ENCODE measurements at regions not wholly inside any gene's neighbourhood (a gene's known extent, or its start where the extent isn't known, plus 50 kb on each side); places are given as distances from the start of the nearest gene placed in this dataset.

DNA sequence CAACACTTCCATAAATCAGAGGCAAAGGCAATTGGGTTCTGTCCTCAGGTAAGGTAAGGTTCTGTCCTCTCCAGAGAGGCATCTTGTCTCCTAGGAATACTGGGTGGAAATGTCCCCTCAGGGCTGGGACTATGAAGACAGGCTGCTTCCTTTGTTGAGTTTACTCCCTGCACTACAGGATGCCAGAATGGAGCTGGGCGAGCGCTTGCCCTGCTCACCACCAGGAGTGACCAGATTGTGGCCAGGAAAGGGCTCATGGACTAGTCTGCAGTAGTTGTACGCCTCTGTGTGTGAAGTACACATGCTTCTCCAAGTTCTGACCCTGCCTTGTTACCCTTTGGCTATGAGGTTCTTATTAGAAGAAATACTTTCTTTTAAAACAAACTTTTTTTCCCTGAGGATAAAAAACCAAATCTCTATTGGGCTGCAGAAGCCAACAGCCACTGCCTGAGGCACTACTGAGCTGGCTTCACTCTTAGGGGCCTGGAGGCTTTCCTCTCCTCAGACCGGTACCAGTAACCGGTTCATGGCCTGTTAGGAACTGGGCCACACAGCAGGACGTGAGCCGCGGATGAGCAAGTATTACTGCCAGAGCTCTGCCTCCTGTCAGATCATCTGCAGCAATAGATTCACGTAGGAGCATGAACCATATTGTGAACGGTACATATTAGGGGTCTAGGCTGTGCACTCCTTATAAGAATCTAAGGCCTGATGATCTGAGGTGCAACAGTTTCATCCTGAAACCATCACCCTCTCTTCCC lies 83.2 kb downstream of the DHRS2 start:
- no peaks in the 10 kb centered on the region for H3K36me3 Mint-ChIP-seq (ENCODE audit: unreplicated experiment)
- no peak overlapping the region for H3K27ac Mint-ChIP-seq (ENCODE audit: unreplicated experiment)
- H3K27me3 Mint-ChIP-seq (ENCODE audit: unreplicated experiment) = no peaks in the 10 kb centered on the region
- no peaks in the 10 kb centered on the region for H3K9me3 Mint-ChIP-seq (ENCODE audit: unreplicated experiment)
- TF ChIP-seq, protein P1, sequence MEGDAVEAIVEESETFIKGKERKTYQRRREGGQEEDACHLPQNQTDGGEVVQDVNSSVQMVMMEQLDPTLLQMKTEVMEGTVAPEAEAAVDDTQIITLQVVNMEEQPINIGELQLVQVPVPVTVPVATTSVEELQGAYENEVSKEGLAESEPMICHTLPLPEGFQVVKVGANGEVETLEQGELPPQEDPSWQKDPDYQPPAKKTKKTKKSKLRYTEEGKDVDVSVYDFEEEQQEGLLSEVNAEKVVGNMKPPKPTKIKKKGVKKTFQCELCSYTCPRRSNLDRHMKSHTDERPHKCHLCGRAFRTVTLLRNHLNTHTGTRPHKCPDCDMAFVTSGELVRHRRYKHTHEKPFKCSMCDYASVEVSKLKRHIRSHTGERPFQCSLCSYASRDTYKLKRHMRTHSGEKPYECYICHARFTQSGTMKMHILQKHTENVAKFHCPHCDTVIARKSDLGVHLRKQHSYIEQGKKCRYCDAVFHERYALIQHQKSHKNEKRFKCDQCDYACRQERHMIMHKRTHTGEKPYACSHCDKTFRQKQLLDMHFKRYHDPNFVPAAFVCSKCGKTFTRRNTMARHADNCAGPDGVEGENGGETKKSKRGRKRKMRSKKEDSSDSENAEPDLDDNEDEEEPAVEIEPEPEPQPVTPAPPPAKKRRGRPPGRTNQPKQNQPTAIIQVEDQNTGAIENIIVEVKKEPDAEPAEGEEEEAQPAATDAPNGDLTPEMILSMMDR (IDR thresholded peaks at IDR 0.05; ENCODE audit: partially characterized antibody, unreplicated experiment) = no peak
- no peaks in the 10 kb centered on the region for H3K4me1 Mint-ChIP-seq (ENCODE audit: low read depth, unreplicated experiment)
- no peak for DNase-seq
- H3K4me3 Mint-ChIP-seq (ENCODE audit: unreplicated experiment) = no peak overlapping the region

DNA sequence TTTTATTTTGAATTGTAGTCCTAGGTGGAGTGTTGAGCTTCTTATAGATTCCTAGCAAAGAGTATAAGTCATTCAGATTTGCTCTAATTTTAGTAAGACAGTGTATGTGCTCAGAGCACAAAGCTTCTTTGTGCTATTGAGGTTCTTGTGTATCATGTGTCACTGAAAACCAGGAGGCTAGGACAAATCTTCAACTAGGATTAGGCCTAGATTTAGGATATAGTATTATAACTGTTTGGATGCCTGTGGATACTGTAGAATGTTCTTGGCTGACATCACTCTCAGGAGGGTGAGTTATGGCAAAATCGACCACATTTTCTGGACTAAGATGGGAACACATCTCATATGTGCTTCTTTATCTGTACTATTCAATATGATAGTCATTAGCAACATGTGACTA lies 86.5 kb downstream of the DHRS2 start:
- H3K9me3 Mint-ChIP-seq (ENCODE audit: unreplicated experiment) = peaks cover 2% of the 10 kb centered on the region

DNA sequence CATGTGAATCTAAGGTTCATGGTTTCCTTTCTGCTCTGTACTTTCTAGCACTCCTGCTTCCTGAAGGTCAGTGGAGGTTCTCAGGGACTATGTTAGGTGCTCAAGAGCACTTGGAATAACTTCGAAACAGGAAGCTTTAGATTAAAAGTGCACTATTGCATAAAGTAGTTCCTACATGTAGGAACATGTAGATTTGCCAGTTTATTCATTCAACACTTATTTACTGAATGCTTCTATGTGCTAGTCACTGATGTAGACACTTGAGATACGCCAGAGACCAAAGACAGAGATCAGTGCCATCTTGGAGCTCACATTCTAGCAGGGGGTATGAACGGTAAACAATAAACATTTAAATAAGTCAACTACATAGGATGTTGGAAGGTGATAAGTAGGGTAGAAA lies 87.7 kb downstream of the DHRS2 start:
- H3K9me3 Mint-ChIP-seq (ENCODE audit: unreplicated experiment) = peaks cover 2% of the 10 kb centered on the region
- H3K4me3 Mint-ChIP-seq (ENCODE audit: unreplicated experiment) = no peak overlapping the region
- TF ChIP-seq, protein P1 (IDR thresholded peaks at IDR 0.05; ENCODE audit: partially characterized antibody, unreplicated experiment) = no peak
- H3K4me1 Mint-ChIP-seq (ENCODE audit: low read depth, unreplicated experiment) = no peaks in the 10 kb centered on the region
- H3K36me3 Mint-ChIP-seq (ENCODE audit: unreplicated experiment) = no peaks in the 10 kb centered on the region
- no peak for DNase-seq
- peaks cover 4% of the 10 kb centered on the region for H3K27me3 Mint-ChIP-seq (ENCODE audit: unreplicated experiment)
- H3K27ac Mint-ChIP-seq (ENCODE audit: unreplicated experiment) = no peak overlapping the region

More for the DNA sequence above, 86.5 kb downstream of the DHRS2 start:
- no peak for DNase-seq
- no peak overlapping the region for H3K27ac Mint-ChIP-seq (ENCODE audit: unreplicated experiment)
- no peaks in the 10 kb centered on the region for H3K4me1 Mint-ChIP-seq (ENCODE audit: low read depth, unreplicated experiment)
- H3K27me3 Mint-ChIP-seq (ENCODE audit: unreplicated experiment) = peaks cover 4% of the 10 kb centered on the region
- no peaks in the 10 kb centered on the region for H3K36me3 Mint-ChIP-seq (ENCODE audit: unreplicated experiment)
- TF ChIP-seq, protein P1 (IDR thresholded peaks at IDR 0.05; ENCODE audit: partially characterized antibody, unreplicated experiment) = no peak
- H3K4me3 Mint-ChIP-seq (ENCODE audit: unreplicated experiment) = no peak overlapping the region

DNA sequence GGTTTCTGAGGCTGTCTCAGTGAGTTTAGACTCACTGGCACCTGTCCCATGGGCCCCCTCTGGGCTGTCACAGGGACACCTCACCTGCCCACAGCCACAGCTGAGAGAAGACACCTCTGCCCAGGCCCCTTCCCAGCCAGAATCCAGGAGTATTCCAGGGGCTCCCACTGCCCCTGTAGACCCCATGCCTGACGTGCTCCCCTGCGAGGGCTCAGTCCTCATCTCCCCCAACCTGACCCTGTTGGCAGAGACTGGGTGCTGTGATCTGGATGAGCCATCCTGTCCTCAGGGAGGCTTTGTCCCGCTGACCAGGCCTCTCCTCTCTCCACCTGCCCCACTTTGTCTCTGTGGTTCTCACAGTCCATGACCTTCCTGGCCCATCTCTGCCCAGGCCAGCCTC lies 89.4 kb downstream of the DHRS2 start:
- Mint-ChIP-seq H3K36me3 (ENCODE audit: unreplicated experiment) (peaks cover 5% of the 10 kb centered on the region), H3K4me3 (ENCODE audit: unreplicated experiment) (no peak overlapping the region), H3K27ac (ENCODE audit: unreplicated experiment) (no peak overlapping the region), H3K9me3 (ENCODE audit: unreplicated experiment) (peaks cover 2% of the 10 kb centered on the region), H3K27me3 (ENCODE audit: unreplicated experiment) (peaks cover 5% of the 10 kb centered on the region), H3K4me1 (ENCODE audit: low read depth, unreplicated experiment) (peaks cover 2% of the 10 kb centered on the region)
- no peak for DNase-seq
- TF ChIP-seq, protein P1 (IDR thresholded peaks at IDR 0.05; ENCODE audit: partially characterized antibody, unreplicated experiment) = no peak

DNA sequence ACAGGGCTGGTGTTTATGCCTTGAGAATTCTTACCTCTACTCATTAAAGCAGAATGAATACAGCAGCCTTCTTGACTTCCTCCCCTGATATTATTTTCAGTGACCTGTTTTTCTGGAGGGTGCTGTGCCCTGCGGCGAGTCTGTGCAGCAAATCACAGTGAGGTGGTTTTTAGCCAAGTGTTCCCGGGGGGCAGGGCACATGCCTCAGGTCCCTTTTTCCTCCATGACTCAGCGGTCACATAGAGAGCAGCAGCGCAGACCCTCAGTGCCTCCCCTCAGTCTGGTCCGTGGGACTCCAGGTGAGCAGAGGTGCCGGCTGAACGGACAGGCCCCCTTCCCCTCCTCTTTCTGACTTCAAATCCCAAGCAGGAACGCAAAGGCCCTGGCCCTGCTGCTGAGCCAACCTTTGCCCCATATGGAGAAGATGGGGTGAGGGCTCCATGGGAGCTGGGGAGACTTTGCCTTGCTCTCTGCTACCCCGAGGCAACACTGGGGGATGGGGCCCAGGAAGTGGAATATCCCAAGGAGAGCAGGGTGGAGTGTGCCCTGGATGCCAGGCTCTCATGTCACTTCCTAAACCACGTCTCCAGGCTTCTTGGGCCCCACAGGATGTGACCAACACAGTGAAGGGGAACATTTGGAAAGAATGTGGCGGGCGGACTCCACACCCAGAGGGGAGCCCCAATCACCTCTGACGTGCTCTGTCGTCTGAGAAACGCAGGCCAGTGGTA lies 90.0 kb downstream of the DHRS2 start:
- TF ChIP-seq, protein P1 (IDR thresholded peaks at IDR 0.05; ENCODE audit: partially characterized antibody, unreplicated experiment) = no peak
- Mint-ChIP-seq H3K27me3 (ENCODE audit: unreplicated experiment) (peaks cover 5% of the 10 kb centered on the region), H3K36me3 (ENCODE audit: unreplicated experiment) (peaks cover 5% of the 10 kb centered on the region), H3K4me1 (ENCODE audit: low read depth, unreplicated experiment) (peaks cover 2% of the 10 kb centered on the region), H3K27ac (ENCODE audit: unreplicated experiment) (no peak overlapping the region), H3K9me3 (ENCODE audit: unreplicated experiment) (peaks cover 2% of the 10 kb centered on the region), H3K4me3 (ENCODE audit: unreplicated experiment) (no peak overlapping the region)
- DNase-seq = no peak
